CD4-positive, alpha-beta T cell treated with Interleukin-12 subunit alpha and Interleukin-12 subunit beta, for 1 hour (primary cell): ENCODE measurements at regions not wholly inside any gene's neighbourhood (a gene's known extent, or its start where the extent isn't known, plus 50 kb on each side); places are given as distances from the start of the nearest gene placed in this dataset.

ENCODE experiments used
- DNase-seq: peaks from one replicate; pipeline ENCODE4 v3.0.0-alpha.2; 2020

DNA sequence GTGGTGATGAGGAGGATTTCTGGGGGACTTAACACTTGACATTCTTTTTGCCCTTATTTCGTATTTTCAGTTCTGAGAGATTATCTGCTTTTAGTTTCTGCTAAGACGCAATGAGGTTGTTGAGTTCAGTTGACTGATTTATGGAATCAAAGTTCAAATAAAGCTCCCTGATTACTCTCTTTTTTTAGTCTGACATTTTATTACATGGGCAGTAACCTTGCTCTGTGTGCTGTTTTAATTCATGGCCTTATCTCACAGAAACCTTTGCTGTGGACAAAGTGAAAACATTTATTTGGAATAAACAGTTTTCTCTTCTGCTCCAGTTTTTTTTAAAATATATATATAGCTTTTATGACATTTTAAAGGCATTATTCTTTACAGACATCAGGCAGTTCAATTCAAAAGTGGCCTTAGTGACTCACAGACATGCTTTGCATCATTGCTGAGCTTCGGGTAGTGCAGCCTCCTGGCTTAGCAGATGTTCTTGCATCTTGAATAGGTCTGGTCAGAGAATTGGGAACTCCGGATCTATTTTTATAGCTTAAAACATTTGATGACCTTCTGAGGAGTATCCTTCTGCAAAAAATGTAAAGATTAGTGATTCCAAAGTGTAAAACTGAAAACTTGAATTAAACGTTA lies 162.9 kb downstream of the FAM170A start:
- no peak for DNase-seq

DNA sequence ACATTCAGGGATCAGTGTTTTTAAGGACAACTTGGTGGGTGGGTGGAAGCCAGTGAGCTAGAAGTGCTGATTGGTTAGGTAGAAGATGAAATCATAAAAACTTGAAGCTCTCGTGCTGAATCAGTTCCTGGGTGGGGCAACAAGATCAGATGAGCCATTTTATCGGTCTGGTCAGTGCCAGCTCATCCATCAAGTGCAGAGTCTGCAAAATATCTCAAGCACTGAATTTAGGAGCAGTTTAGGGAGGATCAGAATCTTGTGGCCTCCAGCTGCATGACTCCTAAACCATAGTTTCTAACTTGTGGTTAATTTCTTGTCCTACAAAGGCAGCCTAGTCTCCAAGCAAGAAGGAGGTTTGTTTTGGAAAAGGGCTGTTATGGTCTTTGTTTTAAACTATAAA lies 166.4 kb downstream of the FAM170A start:
- DNase-seq: no peak

DNA sequence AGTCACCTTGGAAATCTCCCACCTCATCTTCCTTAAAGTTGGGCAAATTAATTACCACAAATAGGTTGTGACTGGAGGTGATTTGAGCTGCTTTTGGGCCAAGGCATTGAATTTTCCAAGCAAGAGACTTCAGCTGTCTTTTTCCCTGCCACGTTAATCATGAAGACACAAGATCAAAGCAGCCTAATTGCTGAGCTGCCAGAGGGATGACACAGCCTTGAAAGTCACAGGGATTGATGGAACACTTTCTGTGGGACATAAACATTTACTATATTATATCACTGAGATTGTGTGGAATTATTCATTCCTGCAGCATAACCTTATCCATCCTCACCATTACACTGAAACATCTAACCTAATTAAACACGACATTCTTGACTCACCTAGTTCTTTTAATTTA lies 172.2 kb downstream of the FAM170A start:
- no peak for DNase-seq

- DNase-seq: no peak
These were observed 178.7 kb downstream of the FAM170A start for GRCh38 chr5:119808024-119808423.

GRCh38 chr5:119808474-119808873 lies 179.1 kb downstream of the FAM170A start:
- no peak for DNase-seq

GRCh38 chr5:119810217-119810616 lies 180.9 kb downstream of the FAM170A start:
- DNase-seq: no peak

DNA sequence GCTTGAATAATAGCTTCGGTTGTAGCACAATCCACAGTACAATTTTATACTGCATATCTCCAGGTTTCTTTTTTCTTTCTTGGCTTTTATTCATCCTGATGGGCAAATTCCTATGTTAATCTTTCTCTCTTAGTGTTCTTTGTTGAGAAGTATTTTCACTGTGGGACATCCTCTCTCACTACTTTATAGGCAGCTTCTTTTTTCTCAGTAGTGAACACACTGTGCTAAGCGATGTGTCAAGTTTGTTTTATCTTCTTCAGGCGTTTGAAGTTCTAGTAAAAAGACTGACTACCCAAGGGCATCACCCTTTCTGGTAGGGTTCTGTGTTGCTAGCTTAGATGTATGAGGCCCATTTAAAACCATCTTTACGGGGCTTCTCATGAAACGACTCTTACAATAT lies 182.1 kb downstream of the FAM170A start:
- DNase-seq: no peak

- DNase-seq: no peak
These were observed 185.3 kb downstream of the FAM170A start for GRCh38 chr5:119814655-119815054.

DNA sequence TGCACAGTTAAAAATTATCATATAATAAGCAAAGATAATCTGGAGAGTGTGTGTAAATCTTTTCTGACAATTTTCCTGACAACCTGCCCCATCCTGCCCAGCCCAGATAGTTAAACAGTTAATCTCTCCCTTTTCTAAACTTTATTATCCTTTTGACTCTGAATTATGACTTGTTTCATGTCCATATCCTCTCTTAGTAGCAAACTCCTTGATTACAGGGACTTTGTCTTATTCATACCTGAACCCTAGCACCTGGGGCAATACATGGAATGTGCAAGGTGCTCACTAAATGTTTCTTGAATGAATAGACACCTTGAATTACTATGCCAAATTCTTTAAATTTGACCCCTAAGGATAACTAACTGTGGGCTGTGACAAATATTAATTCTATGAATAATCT lies 186.7 kb downstream of the FAM170A start:
- DNase-seq: no peak

DNA sequence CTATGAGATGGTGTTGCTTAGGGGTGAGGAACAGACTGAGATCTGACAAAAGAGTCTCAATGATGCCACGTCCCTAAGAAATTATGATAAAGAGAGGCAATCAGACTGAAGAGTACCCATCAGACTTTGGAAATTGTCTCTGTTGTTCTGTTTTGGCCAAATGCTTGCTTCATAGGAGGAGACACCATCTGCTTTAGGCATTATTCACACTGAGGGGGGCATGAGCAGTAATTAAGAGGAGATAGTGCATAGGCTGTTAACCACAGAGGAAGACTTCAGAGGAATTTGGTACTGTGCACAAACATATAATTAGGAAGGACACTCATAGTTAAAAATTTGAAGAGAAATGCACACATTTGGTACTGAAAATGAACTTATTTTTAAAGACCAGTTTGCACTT lies 190.7 kb downstream of the FAM170A start:
- DNase-seq: no peak

- no peak for DNase-seq
These were observed 191.2 kb downstream of the FAM170A start for GRCh38 chr5:119820608-119821007.

DNA sequence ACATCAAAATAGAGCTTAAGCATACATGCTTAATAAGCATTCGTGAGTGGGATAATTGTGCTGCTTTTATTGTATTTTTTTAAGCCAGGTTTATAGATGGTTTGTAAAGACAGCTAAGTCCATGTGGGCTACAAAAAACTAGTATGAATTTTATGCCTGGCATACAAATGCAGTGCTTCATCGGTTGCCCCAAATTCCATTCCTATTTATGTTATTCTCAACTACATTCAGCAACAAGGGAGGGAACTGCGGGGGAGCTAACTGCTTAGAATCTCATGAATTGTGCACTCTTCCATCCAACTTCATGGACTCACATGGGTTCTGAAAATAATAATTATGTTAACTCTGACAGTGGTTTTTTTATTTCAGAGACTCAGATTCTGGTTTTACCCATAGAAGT lies 199.2 kb downstream of the FAM170A start:
- no peak for DNase-seq

GRCh38 chr5:119829341-119829740 lies 200.0 kb downstream of the FAM170A start:
- DNase-seq: no peak

DNA sequence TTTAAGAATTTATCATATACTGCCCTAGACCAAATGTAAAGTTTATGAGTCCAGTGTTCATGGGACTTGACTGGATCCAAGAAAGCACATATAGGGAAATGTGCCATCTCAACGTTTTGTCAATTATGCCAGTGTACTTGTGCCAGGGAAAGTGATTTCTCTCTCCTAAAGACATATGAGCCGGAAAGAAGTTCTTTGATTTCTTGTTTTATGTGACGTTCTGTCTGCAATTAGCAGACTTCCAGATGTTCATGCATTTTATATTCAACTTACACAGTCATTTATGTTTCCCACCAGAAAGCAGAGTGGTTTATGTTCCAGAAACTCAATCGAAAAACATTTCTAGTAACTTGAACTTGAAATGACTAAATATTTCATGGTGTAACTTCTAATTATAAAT lies 203.8 kb downstream of the FAM170A start:
- DNase-seq: no peak

DNA sequence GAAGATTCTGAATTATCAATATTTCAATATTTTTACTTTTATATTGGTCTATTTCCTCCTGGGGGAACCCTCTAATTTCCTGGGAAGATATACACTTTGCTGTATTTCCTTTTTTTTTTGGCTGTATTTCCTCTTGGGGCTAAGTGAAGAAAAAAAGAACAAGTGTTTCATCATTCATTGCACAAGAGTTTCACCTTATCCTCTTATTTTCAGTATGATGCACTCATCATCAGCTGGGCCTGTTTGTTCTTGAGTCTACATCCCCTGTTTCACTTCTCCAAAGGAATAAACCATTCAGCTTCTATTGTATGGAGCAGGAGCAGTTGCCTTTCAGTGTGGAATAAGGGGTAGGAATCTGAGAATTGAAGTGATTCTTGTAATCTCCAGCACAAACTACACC lies 210.8 kb downstream of the FAM170A start:
- DNase-seq: no peak

DNA sequence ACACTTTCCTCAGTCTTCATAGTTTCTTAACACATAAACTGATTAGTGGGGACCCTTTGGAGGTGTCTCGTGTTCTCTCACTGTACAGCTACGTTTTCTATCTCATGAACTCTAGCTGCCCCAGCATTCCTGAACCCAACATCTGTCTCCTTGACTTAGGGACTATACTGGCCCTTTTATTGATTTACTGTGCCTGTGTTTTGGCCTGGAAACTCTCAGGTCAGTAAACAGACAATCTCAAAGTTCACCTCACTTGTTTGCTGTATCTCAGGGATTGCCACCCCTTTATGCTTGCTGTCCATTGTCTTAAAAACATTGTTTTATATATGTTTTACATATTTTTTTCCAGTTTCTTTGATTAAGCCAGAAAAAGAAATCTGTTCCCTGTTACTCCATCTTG lies 222.8 kb downstream of the FAM170A start:
- no peak for DNase-seq

DNA sequence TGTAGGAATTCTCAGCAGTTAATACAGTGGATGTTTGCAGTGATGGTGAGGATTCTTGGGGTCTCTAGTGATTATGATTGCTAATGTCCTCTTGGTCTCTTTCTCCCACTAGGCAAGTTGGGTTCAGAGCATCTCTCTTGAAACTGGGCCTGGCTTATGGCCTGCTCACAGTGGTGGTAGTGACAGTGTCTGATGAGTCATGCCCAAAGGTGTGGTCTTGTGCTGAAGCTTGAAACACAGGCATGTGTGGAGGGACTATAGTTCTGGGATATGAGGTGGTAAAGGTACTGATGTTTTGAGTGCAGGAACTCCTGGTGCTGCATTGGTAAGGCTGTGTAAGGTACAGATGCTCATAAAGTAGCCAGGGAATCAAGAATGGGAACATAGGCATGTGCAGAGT lies 231.1 kb downstream of the FAM170A start:
- no peak for DNase-seq

DNA sequence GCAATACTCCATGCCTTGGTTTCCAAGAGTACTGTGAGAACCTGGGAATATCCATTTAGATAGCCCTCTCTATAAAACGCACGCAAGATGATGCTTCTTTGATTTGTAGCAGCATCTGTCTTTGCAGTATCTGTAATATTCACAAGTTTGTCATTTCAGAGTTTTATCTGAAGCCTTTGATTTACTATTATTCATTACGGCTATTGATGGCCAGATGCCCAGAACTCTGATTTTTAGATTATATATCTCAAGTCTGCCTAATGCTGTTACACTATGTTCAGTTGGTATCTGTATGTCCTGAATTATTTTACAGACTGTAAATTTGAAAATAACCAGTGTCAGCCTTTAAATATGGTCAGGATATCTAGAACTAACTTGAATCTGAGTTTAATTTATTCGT lies 233.3 kb downstream of the FAM170A start:
- DNase-seq: no peak

GRCh38 chr5:119864286-119864685 lies 234.9 kb downstream of the FAM170A start:
- DNase-seq: no peak

DNA sequence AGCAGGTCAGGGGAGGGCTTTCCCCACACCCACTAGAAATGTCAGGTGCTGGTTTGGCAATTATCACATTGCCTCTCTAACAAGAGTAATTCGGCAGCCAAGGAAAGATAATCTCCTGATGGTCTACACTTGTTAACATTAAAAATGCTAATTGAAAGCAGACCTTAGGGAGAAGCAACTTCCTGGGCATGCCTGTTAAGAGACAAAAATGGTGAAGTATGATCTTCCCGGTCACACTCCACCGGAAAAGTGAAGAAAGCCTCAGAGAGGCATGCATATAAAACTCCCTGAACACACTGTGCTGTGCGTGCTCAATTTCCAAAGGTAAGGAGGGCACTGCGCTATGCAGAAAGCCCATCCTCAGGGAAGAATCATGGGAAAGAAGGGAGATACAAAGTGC lies 244.3 kb downstream of the FAM170A start:
- DNase-seq: no peak

DNA sequence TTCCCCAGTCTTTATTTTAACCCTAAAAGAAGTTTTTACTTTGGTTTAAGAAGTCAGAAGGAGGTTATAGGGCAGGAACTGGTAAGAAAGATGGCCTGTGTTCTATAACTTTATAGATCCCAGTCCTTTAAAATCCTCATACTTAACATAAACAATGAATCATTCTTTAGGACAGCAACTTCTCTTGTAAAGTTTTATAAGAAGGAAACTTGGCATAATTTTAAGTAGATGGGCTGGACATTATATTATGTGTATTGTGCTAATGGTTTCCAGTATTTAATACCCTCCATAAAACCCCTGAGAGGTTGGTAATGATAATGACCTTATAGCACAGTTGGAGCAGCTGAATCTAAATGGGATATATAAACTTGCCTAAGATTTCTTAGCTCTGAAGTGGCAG lies 247.2 kb downstream of the FAM170A start:
- no peak for DNase-seq

GRCh38 chr5:119878712-119879111 lies 249.4 kb downstream of the FAM170A start:
- no peak for DNase-seq

GRCh38 chr5:119879446-119879845 lies 250.1 kb downstream of the FAM170A start:
- no peak for DNase-seq

DNA sequence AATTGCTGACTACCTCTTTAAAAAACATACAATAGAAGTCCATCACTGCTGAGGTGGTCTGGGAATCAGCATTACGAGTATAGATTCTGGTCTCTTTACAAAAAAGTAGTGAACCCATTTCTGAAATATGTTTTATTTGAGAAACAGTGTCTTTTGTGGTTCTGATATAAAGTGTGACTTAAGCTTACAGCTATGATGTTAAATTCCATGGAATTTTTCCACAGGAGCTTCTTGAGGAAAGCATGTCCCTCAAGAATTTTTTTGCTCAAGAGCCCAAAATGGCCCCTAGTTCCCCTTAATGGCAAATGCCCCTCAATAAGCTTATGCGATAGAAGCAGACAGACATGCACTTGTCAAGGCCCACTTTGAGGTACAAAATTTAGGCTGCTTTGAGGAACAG lies 265.7 kb downstream of the FAM170A start:
- no peak for DNase-seq

GRCh38 chr5:119896826-119897536 lies 267.6 kb downstream of the FAM170A start:
- no peak for DNase-seq
